AG04450 (cell line): ENCODE measurements at regions not wholly inside any gene's neighbourhood (a gene's known extent, or its start where the extent isn't known, plus 50 kb on each side); places are given as distances from the start of the nearest gene placed in this dataset.

Experiments used
- CTCF ChIA-PET: fragments of 300-600, 350-600 bp; formaldehyde crosslinking; extraction: SDS; loops from one replicate; lab custom pipeline; 2022; ENCODE audit warnings: antibody characterized with exemption, inconsistent platforms; lab: Charles Lee
- POLR2A ChIA-PET: fragments of 350-600 bp; formaldehyde crosslinking; extraction: SDS; loops from one replicate; lab custom pipeline; 2021; ENCODE audit warnings: antibody characterized with exemption, inconsistent platforms; lab: Yijun Ruan, JAX
- DNase-seq: peaks from one replicate; pipeline ENCODE4 v3.0.0-alpha.2; 2011; ENCODE audit warnings: low read depth, low spot score
- H3K27ac ChIP-seq: one replicate; pipeline ENCODE4 v1.5.1; 2012; ENCODE audit warnings: low read depth, low read length, control low read depth
- H3K27me3 ChIP-seq: one replicate; pipeline ENCODE4 v1.6.0; 2012; ENCODE audit warnings: low read length; ENCODE audit not compliant: control insufficient read depth, insufficient read depth
- H3K4me3 ChIP-seq: 2 replicates; pipeline ENCODE4 v1.5.1; 2011; ENCODE audit warnings: mild to moderate bottlenecking, low read depth, low read length, control low read depth
- H3K9me3 ChIP-seq: 2 replicates; pipeline ENCODE4 v1.5.1; 2012; ENCODE audit warnings: low read length; ENCODE audit not compliant: control insufficient read depth, insufficient read depth
- TF ChIP-seq, protein P1 (sequence below): IDR thresholded peaks from 2 replicates; pipeline ENCODE4 v1.5.1; 2011; ENCODE audit warnings: low read depth, low read length, control low read depth, inconsistent platforms

DNA sequence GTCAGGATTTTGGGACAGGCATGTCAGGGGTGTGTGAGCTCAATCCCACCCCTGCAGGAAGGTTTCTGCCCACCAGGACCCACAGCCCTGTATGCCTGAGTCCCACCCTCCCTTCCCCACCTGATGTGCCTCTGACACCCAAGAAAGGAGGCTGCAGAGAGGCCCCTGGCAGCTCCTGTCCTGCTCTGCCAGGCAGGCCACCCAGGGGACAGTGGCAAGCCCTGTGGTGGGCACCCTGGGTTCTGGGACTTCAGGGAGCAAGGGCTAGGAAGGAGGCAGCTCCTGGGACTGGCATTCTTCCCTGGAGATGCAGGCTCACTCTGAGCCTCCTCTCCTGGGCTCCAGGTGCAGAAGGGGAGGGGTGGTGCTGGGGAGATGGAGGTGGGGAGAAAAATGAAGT, 234.5 kb upstream of the B3GAT1 start:
- Histone ChIP-seq H3K9me3 (peaks cover 52% of the 10 kb centered on the region), H3K4me3 (no peak overlapping the region), H3K27me3 (no peaks in the 10 kb centered on the region), H3K27ac (no peak overlapping the region)
- TF ChIP-seq, protein P1, sequence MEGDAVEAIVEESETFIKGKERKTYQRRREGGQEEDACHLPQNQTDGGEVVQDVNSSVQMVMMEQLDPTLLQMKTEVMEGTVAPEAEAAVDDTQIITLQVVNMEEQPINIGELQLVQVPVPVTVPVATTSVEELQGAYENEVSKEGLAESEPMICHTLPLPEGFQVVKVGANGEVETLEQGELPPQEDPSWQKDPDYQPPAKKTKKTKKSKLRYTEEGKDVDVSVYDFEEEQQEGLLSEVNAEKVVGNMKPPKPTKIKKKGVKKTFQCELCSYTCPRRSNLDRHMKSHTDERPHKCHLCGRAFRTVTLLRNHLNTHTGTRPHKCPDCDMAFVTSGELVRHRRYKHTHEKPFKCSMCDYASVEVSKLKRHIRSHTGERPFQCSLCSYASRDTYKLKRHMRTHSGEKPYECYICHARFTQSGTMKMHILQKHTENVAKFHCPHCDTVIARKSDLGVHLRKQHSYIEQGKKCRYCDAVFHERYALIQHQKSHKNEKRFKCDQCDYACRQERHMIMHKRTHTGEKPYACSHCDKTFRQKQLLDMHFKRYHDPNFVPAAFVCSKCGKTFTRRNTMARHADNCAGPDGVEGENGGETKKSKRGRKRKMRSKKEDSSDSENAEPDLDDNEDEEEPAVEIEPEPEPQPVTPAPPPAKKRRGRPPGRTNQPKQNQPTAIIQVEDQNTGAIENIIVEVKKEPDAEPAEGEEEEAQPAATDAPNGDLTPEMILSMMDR, result no peak
- ChIA-PET POLR2A (no interaction called here), CTCF (no interaction called here)
- DNase-seq, result no peak

DNA sequence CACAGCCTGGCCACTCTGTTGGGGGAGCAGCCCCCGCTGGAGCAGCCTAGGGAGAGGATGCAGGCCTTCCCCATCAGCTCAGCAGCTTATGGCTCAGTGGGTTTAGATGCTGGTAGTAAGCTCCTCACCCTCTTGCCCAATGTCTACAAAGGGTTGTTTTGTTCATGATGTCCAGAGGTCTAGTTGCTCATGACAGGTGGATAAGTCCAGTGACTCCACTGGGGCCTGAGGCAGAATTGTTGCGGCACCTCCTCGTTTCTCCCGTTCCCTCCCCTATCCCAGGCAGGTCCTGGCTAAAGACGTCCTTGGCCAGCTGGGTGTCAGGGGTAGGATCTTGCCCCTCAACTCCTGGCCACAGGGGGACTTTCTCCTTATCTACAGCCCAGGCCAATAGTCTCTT, 233.5 kb upstream of the B3GAT1 start:
- no peak overlapping the region for H3K27ac ChIP-seq
- ChIA-PET CTCF (no interaction called here), POLR2A (no interaction called here)
- peaks cover 59% of the 10 kb centered on the region for H3K9me3 ChIP-seq
- no peaks in the 10 kb centered on the region for H3K27me3 ChIP-seq
- TF ChIP-seq, protein P1, result no peak
- DNase-seq, result no peak
- no peak overlapping the region for H3K4me3 ChIP-seq

DNA sequence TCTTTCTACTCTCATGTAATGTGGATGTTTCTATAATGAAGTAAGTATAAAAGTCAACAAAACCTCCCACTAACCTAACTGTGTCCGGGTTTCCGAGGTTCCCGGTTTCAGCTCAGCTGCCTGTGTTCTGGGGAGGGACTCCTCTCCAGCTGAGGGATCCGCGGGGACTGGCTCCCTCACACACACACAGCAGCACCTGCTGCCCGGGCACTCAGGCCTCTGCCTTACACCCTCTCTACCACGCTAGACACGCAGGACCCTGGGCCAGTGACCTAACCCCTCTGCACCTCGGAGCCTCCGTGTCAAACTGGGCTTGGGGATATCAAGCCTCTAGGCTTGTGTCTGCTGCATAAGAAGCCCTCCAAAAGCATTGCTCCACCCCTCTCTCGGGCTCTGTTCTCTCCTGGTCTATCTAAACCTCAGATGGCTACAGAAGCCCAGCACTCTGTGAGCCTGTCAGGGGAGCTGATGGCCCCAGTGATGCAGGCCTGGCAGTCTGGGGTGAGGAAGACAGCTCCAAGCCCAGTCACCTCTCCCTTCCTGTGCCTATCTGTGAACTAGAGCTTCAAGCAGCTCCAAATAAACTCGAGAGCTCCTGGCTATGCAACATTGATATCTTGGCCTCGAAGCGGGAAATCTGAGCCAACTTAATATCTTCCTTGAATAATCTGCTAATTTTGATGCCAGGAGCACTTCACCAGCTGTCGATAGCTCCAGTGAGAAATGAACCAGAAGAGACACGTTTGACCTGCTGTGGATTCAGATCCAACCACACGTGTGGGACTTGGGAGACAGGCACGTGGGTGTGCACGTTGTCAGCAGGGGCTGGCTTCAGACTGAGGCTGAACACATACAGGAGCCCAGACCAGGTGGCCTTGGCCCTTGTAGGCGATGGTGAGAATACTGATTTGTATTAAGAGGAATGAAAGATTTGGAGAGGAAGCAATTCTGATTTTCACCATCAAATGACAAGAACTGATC, 232.7 kb upstream of the B3GAT1 start:
- no peak for DNase-seq
- TF ChIP-seq, protein P1, result no peak
- POLR2A ChIA-PET, result no interaction called here
- Histone ChIP-seq H3K27ac (no peak overlapping the region), H3K4me3 (no peak overlapping the region), H3K9me3 (peaks cover 67% of the 10 kb centered on the region), H3K27me3 (no peaks in the 10 kb centered on the region)
- CTCF ChIA-PET, result no interaction called here

DNA sequence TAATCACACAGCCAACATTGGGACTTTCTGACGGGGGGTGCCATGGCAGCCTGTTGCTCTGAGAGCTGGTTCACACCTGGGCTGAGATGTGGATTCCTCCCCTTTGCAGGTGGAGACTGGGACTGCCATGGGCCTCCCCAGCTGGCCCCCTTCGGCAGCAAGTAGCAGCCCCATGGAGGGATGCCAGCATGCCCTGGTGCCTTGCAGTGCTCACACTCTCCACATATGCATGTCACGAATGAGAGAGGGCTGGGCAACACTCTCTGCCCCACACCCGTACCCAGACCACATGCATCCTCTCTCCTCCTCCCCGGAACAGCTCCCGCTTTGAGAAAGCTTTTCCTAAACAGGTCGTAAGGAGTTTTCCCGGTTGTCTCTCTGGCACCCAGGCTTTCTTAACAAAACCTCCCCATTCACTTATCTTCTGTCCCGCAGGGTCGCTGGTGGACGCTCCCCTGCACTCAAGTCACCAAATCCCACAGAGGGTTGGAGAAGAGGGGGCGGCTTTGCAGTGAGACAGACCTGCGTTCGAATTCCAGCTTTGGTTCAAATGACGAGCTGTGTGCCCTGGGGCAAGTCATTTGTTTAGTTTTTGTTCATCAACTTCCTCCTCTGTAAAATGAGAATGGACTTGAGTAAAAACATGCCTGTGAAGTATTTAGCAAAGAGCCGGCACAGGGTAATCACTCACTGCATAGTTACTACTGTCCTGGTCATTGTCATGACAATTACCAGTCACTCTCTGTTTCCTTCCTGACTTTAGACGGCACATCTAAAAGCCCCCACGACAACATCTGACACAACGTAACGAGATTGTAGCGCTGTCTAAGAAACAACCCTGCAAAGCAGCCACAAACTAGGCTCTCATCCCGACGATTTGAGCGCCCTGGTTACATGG, 231.3 kb upstream of the B3GAT1 start:
- Histone ChIP-seq H3K27me3 (no peaks in the 10 kb centered on the region), H3K4me3 (no peak overlapping the region), H3K9me3 (peaks cover 81% of the 10 kb centered on the region), H3K27ac (no peak overlapping the region)
- CTCF ChIA-PET, result no interaction called here
- TF ChIP-seq, protein P1, result no peak
- no peak for DNase-seq
- POLR2A ChIA-PET, result no interaction called here
